Heart right ventricle (tissue), 16 donors: ENCODE measurements at regions not wholly inside any gene's neighbourhood (a gene's known extent, or its start where the extent isn't known, plus 50 kb on each side); places are given as distances from the start of the nearest gene placed in this dataset.

Experiments
- ATAC-seq, 8 donors: fragments of 200-7000 bp; cut with Tn5 transposase; one replicate each; pipeline ENCODE4 v1.9.1; 2020; ENCODE audit warnings: mild to moderate bottlenecking in 8 of 8, moderate library complexity in 8 of 8, moderate number of reproducible peaks in 1 of 8
- DNase-seq, 2 donors: peaks; one replicate each; pipeline ENCODE4 v3.0.0-alpha.2; 2020
- H3K27ac ChIP-seq, 10 donors: fragments of 200-600 bp; sonication (generic) in 2 of 10; one replicate each; pipeline versions ENCODE4 v1.5.0 to v1.8.0; 2020 to 2022; ENCODE audit warnings: mild to moderate bottlenecking in 3 of 10
- H3K27me3 ChIP-seq, 7 donors: fragments of 200-600 bp; one replicate each; pipeline ENCODE4 v1.8.0; 2021 to 2022; ENCODE audit warnings: mild to moderate bottlenecking in 2 of 7
- H3K36me3 ChIP-seq, 9 donors: fragments of 200-600 bp; sonication (generic) in 1 of 9; one replicate each; pipeline versions ENCODE4 v1.5.0 to v1.8.0; 2020 to 2022; ENCODE audit warnings: mild to moderate bottlenecking in 2 of 9
- H3K4me1 ChIP-seq, 9 donors: fragments of 200-600 bp; sonication (generic) in 1 of 9; one replicate each; pipeline versions ENCODE4 v1.5.0 to v1.8.0; 2020 to 2022; ENCODE audit warnings: mild to moderate bottlenecking in 4 of 9
- H3K4me3 ChIP-seq, 10 donors: fragments of 200-600 bp; sonication (generic) in 2 of 10; one replicate each; pipeline versions ENCODE4 v1.5.0 to v1.8.0; 2020 to 2022; ENCODE audit warnings: mild to moderate bottlenecking in 7 of 10, moderate library complexity in 2 of 10
- H3K9me3 ChIP-seq, 11 donors: fragments of 200-600 bp in 10 of 11; sonication (generic) in 2 of 11; one replicate each; pipeline versions ENCODE4 v1.5.0 to v1.8.0; 2013 to 2022; ENCODE audit warnings: mild to moderate bottlenecking in 2 of 11, control low read depth in 1 of 11, moderate library complexity in 1 of 11
- CTCF ChIP-seq, 9 donors: fragments of 200-600 bp; sonication (generic) in 2 of 9; IDR thresholded peaks; one replicate each; pipeline versions ENCODE4 v1.5.0 to v1.8.0; 2021 to 2022; ENCODE audit warnings: antibody characterized with exemption in 9 of 9, mild to moderate bottlenecking in 5 of 9, moderate library complexity in 1 of 9
- WGBS, 2 donors: extraction: QIAGEN DNeasy Blood & Tissue Kit; methylation state at CpG; one replicate each; pipeline ENCODE4 v1.1.7; 2013; ENCODE audit warnings: inconsistent platforms in 1 of 2; 5-methylcytosine and 5-hydroxymethylcytosine counted together
- intact Hi-C, 10 donors: fragments of 100-400 bp; cut with DNase I; formaldehyde crosslinking; loops; one replicate each; pipeline versions ENCODE4 v1.11.1 to v1.14.2; 2022
- donor health status: Arrhythmogenic right ventricular cardiomyopathy.
- donor health status: ischemic (EF 13 %, LVEDD 7.1; RV severe dilation, severe dysfunction).
- donor health status: healthy with polysubstance abuse.
- donor health status: DM: no; HTN: yes; CAD: no.
- donor health status: DM: no; HTN: no; CAD: no.
- donor health status: ischemic (EF 25% LVEDD 6.9; RV normal size, moderate dysfunction).
- donor health status: ischemic (EF 25% LVEDD 5.7; RV mildly dilated, moderate dysfunction).
- donor health status: healthy.
- donor health status: DM: yes; HTN: yes; CAD: no.
- donor health status: Ischemic cardiomyopathy.
- donor health status: ischemic (EF 35%, LVEDD 5.7; RV mildly dilated, moderate dysfunction).
- donor health status: nonischemic (EF 11% LVEDD 7.7; RV severe dilation, severe dysfunction).
- donor health status: DM: yes; HTN: yes; CAD: no.
- donor health status: PGD.
- donor health status: ischemic (EF 29% LVEDD 5.4; RV normal size, mild dysfunction).
- donor health status: nonischemic (EF 23%, LVEDD 6.1; RV moderate dilation, normal function).

- Histone ChIP-seq H3K4me1 (peaks cover 0 to 34% (median 2%) of the 10 kb centered on the region in 9 donors), H3K36me3 (peaks cover 0 to 13% (median 0%) of the 10 kb centered on the region in 9 donors), H3K4me3 (no peak overlapping the region), H3K27ac (peak overlapping the region in 4 of 10 donors; percentile 4 to 48 (median 6)), H3K9me3 (no peaks in the 10 kb centered on the region), H3K27me3 (peaks cover 0 to 13% (median 4%) of the 10 kb centered on the region in 7 donors)
- no peak for TF ChIP-seq CTCF (IDR thresholded peaks at IDR 0.05)
- ATAC-seq (peak in 7 of 8 donors; percentile 5 to 36 (median 14)), DNase-seq (no peak)
- WGBS, 2 donors = 42 to 52% methylated on average over 5 of the region's 5 CpGs
- intact Hi-C loops = loop anchor here in 2 of 10 donors (10.0 kb wide), 2 partner anchors 56 to 146 kb away; partner anchors contain the start of gene RBBP8NL (in 1 of the 2)
Observed at GRCh38 chr20:62570403-62570802, 71.9 kb upstream of the SLCO4A1 start.

GRCh38 chr20:62570897-62571668, 71.2 kb upstream of the SLCO4A1 start:
- intact Hi-C loops = loop anchor here in 2 of 10 donors (10.0 kb wide), 2 partner anchors 56 to 146 kb away; partner anchors contain the start of gene RBBP8NL (in 1 of the 2)
- peak overlapping the region in 1 of 10 donors; percentile 5 for H3K27ac ChIP-seq
- no peak overlapping the region for H3K4me3 ChIP-seq
- TF ChIP-seq CTCF (IDR thresholded peaks at IDR 0.05) = no peak
- no peaks in the 10 kb centered on the region for H3K9me3 ChIP-seq
- 61% methylated on average over 12 of the region's 12 CpGs for WGBS, 2 donors
- DNase-seq (no peak), ATAC-seq (peak; percentile 9 to 46 (median 27))
- peaks cover 0 to 20% (median 8%) of the 10 kb centered on the region in 7 donors for H3K27me3 ChIP-seq
- peaks cover 0 to 28% (median 2%) of the 10 kb centered on the region in 9 donors for H3K4me1 ChIP-seq
- H3K36me3 ChIP-seq = peaks cover 0 to 13% (median 0%) of the 10 kb centered on the region in 9 donors

- Histone ChIP-seq H3K27ac (peak overlapping the region in 1 of 10 donors; percentile 6), H3K36me3 (peaks cover 0 to 7% (median 0%) of the 10 kb centered on the region in 9 donors), H3K27me3 (peaks cover 0 to 27% (median 15%) of the 10 kb centered on the region in 7 donors), H3K4me3 (no peak overlapping the region), H3K9me3 (no peaks in the 10 kb centered on the region), H3K4me1 (peaks cover 0 to 25% (median 2%) of the 10 kb centered on the region in 9 donors)
- peak in 2 of 9 donors; percentile 17 to 25 for TF ChIP-seq CTCF (IDR thresholded peaks at IDR 0.05)
- WGBS, 2 donors = 68% methylated on average over 9 of the region's 9 CpGs
- ATAC-seq (peak; percentile 11 to 60 (median 37)), DNase-seq (no peak)
- intact Hi-C loops = loop anchor here in 2 of 10 donors (10.0 kb wide), 2 partner anchors 57 to 147 kb away; partner anchors contain the start of gene RBBP8NL (in 1 of the 2)
Observed at GRCh38 chr20:62571669-62572344, 70.5 kb upstream of the SLCO4A1 start.

GRCh38 chr20:62572980-62573379, 69.3 kb upstream of the SLCO4A1 start:
- no peak overlapping the region for H3K27ac ChIP-seq
- WGBS, 2 donors = 50 to 59% methylated on average over 15 of the region's 15 CpGs
- peaks cover 0 to 39% (median 26%) of the 10 kb centered on the region in 7 donors for H3K27me3 ChIP-seq
- DNase-seq (no peak), ATAC-seq (no peak)
- TF ChIP-seq CTCF (IDR thresholded peaks at IDR 0.05) = no peak
- H3K4me1 ChIP-seq = peaks cover 0 to 36% (median 2%) of the 10 kb centered on the region in 9 donors
- H3K4me3 ChIP-seq = no peak overlapping the region
- no peaks in the 10 kb centered on the region for H3K36me3 ChIP-seq
- intact Hi-C loops = loop anchor here in 2 of 10 donors (10.0 kb wide), 2 partner anchors 58 to 148 kb away; partner anchors contain the start of gene RBBP8NL (in 1 of the 2)
- no peaks in the 10 kb centered on the region for H3K9me3 ChIP-seq
